Superior temporal gyrus (tissue), 1 donor: ENCODE measurements at regions not wholly inside any gene's neighbourhood (a gene's known extent, or its start where the extent isn't known, plus 50 kb on each side); places are given as distances from the start of the nearest gene placed in this dataset.

Experiments
- DNase-seq: peaks from one replicate; pipeline ENCODE4 v3.0.0-alpha.2; 2016; ENCODE audit errors: extremely low spot score

- DNase-seq = no peak
These were observed 183.6 kb upstream of the CTBP2 start for GRCh38 chr10:125343983-125344382.

GRCh38 chr10:125343118-125343925, 183.0 kb upstream of the CTBP2 start:
- DNase-seq = peak; percentile 20

- no peak for DNase-seq
These were observed 181.2 kb upstream of the CTBP2 start for GRCh38 chr10:125341611-125342010.

GRCh38 chr10:125340903-125341302, 180.5 kb upstream of the CTBP2 start:
- DNase-seq = no peak

- no peak for DNase-seq
These were observed 177.1 kb upstream of the CTBP2 start for GRCh38 chr10:125337510-125337909.

GRCh38 chr10:125334545-125334944, 174.2 kb upstream of the CTBP2 start:
- no peak for DNase-seq

GRCh38 chr10:125333769-125334168, 173.4 kb upstream of the CTBP2 start:
- DNase-seq = no peak

GRCh38 chr10:125333209-125333591, 172.8 kb upstream of the CTBP2 start:
- DNase-seq = no peak

GRCh38 chr10:125332548-125333208, 172.3 kb upstream of the CTBP2 start:
- no peak for DNase-seq

- DNase-seq = no peak
These were observed 170.7 kb upstream of the CTBP2 start for GRCh38 chr10:125331056-125331455.

- DNase-seq = no peak
These were observed 168.7 kb upstream of the CTBP2 start for GRCh38 chr10:125329056-125329455.

- no peak for DNase-seq
These were observed 165.0 kb upstream of the CTBP2 start for GRCh38 chr10:125325326-125325725.

GRCh38 chr10:125316436-125316835, 156.1 kb upstream of the CTBP2 start:
- DNase-seq = no peak

- DNase-seq = no peak
These were observed 140.6 kb upstream of the CTBP2 start for GRCh38 chr10:125300937-125301336.

GRCh38 chr10:125299461-125299860, 139.1 kb upstream of the CTBP2 start:
- DNase-seq = no peak

- DNase-seq = no peak
These were observed 136.2 kb upstream of the CTBP2 start for GRCh38 chr10:125296598-125296997.

GRCh38 chr10:125294109-125294508, 133.7 kb upstream of the CTBP2 start:
- no peak for DNase-seq

GRCh38 chr10:125291836-125292235, 131.5 kb upstream of the CTBP2 start:
- no peak for DNase-seq

GRCh38 chr10:125289461-125289860, 129.1 kb upstream of the CTBP2 start:
- DNase-seq = no peak

GRCh38 chr10:125284875-125285597, 124.7 kb upstream of the CTBP2 start:
- DNase-seq = no peak

GRCh38 chr10:125283836-125284614, 123.7 kb upstream of the CTBP2 start:
- DNase-seq = no peak
